SK-N-SH (cell line): ENCODE measurements at regions not wholly inside any gene's neighbourhood (a gene's known extent, or its start where the extent isn't known, plus 50 kb on each side); places are given as distances from the start of the nearest gene placed in this dataset.
A peak's percentile ranks its signal among the peaks of the same experiment; 100 is the strongest.

Experiments used
- FOXM1 ChIP-seq: IDR thresholded peaks from 2 replicates; pipeline ENCODE4 v1.4.0; 2012; ENCODE audit warnings: low read depth, mild to moderate bottlenecking
- GABPA ChIP-seq: IDR thresholded peaks from 2 replicates; pipeline ENCODE4 v1.4.0; 2012; ENCODE audit warnings: low read depth, mild to moderate bottlenecking
- MEF2A ChIP-seq: IDR thresholded peaks from 2 replicates; pipeline ENCODE4 v1.4.0; 2012; ENCODE audit warnings: low read depth, borderline replicate concordance
- MXI1 ChIP-seq: IDR thresholded peaks from 2 replicates; pipeline ENCODE4 v1.6.1; 2012; ENCODE audit warnings: mild to moderate bottlenecking, low read depth, low read length, improper control_type of control experiment
- SMC3 ChIP-seq: IDR thresholded peaks from 2 replicates; pipeline ENCODE4 v1.6.1; 2012; ENCODE audit warnings: low read depth, low read length, improper control_type of control experiment
- TAF1 ChIP-seq: IDR thresholded peaks from 2 replicates; pipeline ENCODE4 v1.6.1; 2012; ENCODE audit warnings: low read depth, mild to moderate bottlenecking, low read length, moderate library complexity, borderline replicate concordance
- TCF12 ChIP-seq: IDR thresholded peaks from 2 replicates; pipeline ENCODE4 v1.4.0; 2012
- TEAD4 ChIP-seq: IDR thresholded peaks from 2 replicates; pipeline ENCODE4 v1.4.0; 2012; ENCODE audit warnings: mild to moderate bottlenecking, borderline replicate concordance; ENCODE audit not compliant: insufficient read depth
- TF ChIP-seq, protein P1 (sequence below): fragments of 200-600 bp; sonication (generic); IDR thresholded peaks from 2 replicates; pipeline ENCODE4 v1.6.1; 2017; ENCODE audit warnings: antibody characterized with exemption, mild to moderate bottlenecking, moderate library complexity

DNA sequence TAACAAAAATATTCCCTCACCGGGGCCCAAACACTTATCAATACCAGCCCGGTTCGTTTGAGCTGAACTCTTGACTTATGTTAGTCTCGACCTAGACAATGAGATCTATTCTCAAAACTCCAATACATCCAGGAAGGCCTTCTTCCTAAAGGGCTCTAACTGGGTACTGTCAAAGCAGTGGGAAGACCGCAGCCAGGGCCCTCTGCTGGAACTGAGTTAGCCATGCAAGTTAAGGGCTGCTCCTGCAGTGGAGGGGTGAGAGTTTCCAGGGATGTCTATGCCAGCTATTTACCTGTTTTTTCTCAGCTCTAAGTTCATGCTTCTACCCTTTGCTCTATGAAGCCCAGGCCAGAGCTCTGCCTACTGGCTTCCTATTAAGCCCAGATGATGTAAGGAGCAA lies 348.8 kb downstream of the GXYLT1 start:
- no peak for TF ChIP-seq GABPA
- peak; percentile 24; the same call in 1 of the 2 replicates for TF ChIP-seq SMC3
- TF ChIP-seq, protein P1, sequence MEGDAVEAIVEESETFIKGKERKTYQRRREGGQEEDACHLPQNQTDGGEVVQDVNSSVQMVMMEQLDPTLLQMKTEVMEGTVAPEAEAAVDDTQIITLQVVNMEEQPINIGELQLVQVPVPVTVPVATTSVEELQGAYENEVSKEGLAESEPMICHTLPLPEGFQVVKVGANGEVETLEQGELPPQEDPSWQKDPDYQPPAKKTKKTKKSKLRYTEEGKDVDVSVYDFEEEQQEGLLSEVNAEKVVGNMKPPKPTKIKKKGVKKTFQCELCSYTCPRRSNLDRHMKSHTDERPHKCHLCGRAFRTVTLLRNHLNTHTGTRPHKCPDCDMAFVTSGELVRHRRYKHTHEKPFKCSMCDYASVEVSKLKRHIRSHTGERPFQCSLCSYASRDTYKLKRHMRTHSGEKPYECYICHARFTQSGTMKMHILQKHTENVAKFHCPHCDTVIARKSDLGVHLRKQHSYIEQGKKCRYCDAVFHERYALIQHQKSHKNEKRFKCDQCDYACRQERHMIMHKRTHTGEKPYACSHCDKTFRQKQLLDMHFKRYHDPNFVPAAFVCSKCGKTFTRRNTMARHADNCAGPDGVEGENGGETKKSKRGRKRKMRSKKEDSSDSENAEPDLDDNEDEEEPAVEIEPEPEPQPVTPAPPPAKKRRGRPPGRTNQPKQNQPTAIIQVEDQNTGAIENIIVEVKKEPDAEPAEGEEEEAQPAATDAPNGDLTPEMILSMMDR, result peak; percentile 12; the same call in 1 of the 2 replicates
- no peak for TF ChIP-seq TAF1
- no peak for TF ChIP-seq TCF12
- no peak for TF ChIP-seq FOXM1
- TF ChIP-seq TEAD4, result no peak
- no peak for TF ChIP-seq MXI1
- no peak for TF ChIP-seq MEF2A
